ENCODE measurements at regions not wholly inside any gene's neighbourhood (a gene's known extent, or its start where the extent isn't known, plus 50 kb on each side); places are given as distances from the start of the nearest gene placed in this dataset.

DNA sequence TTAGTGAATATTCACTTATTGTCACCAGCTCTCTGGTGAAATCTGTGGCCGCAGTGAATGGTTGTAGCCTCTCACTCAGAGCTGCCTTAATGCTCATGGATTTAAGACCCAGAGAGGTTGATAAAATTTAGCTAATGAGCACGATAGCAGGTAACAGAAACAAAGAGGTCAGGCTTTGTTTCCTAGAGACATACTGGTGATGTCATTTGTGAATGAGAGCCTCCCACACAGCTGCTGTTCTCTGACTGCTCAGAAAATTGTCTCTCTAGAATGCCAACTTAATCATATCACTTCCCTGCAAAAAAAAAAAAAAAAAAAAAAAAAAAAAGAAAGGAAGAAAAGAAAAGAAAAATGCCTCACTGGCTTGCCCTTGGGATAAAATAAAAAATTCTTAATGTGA, 411.7 kb upstream of the MYT1L start:
- H3K4me3 ChIP-seq: no peak overlapping the region
- H3K4me1 ChIP-seq (replicated peaks in 1 of 2): peaks cover 0 to 4% of the 10 kb centered on the region in 2 donors
- no peaks in the 10 kb centered on the region for H3K27me3 ChIP-seq
- intact Hi-C loops (cut with DNase I): no loop called here
- no peaks in the 10 kb centered on the region for H3K9me3 ChIP-seq (replicated peaks in 1 of 3)
- H3K36me3 ChIP-seq (replicated peaks in 1 of 2): no peaks in the 10 kb centered on the region
- H3K27ac ChIP-seq: peak overlapping the region in 2 of 5 donors; percentile 34 to 49
- TF ChIP-seq POLR2A (IDR thresholded peaks at IDR 0.05): no peak
- TF ChIP-seq, protein P1, sequence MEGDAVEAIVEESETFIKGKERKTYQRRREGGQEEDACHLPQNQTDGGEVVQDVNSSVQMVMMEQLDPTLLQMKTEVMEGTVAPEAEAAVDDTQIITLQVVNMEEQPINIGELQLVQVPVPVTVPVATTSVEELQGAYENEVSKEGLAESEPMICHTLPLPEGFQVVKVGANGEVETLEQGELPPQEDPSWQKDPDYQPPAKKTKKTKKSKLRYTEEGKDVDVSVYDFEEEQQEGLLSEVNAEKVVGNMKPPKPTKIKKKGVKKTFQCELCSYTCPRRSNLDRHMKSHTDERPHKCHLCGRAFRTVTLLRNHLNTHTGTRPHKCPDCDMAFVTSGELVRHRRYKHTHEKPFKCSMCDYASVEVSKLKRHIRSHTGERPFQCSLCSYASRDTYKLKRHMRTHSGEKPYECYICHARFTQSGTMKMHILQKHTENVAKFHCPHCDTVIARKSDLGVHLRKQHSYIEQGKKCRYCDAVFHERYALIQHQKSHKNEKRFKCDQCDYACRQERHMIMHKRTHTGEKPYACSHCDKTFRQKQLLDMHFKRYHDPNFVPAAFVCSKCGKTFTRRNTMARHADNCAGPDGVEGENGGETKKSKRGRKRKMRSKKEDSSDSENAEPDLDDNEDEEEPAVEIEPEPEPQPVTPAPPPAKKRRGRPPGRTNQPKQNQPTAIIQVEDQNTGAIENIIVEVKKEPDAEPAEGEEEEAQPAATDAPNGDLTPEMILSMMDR (IDR thresholded peaks at IDR 0.05): no peak
- WGBS, 4 donors: 33 to 67% (median 64%) methylated on average over 2 of the region's 2 CpGs
- DNase-seq: no peak

DNA sequence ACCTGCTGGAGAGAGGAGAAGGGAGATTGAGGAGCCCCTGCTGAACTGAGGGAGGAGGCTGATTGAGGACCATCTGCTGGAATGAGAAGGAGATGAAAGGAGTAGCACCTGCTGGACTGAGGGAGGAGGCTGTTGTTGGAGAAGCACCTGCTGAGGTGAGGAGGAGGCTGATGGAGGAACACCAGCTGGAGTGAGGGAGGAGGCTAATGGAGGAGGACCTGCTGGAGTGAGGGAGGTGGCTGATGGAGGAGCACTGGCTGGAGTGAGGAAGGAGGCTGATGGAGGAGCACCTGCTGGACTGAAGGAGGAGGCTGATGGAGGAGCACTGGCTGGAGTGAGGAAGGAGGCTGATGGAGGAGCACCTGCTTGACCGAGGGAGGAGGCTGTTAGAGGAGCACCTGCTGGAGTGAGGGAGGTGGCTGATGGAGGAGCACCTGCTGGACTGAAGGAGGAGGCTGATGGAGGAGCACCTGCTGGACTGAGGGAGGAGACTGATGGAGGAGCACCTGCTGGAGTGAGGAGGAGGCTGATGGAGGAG, 409.2 kb upstream of the MYT1L start:
- Histone ChIP-seq H3K36me3 (replicated peaks in 1 of 2) (no peaks in the 10 kb centered on the region), H3K27me3 (no peaks in the 10 kb centered on the region), H3K9me3 (replicated peaks in 1 of 3) (no peaks in the 10 kb centered on the region), H3K4me1 (replicated peaks in 1 of 2) (peaks cover 0 to 4% of the 10 kb centered on the region in 2 donors), H3K4me3 (no peak overlapping the region), H3K27ac (no peak overlapping the region)
- 83 to 88% (median 85%) methylated on average over 1 of the region's 1 CpG for WGBS, 4 donors
- TF ChIP-seq POLR2A (IDR thresholded peaks at IDR 0.05): no peak
- TF ChIP-seq, protein P1 (IDR thresholded peaks at IDR 0.05): no peak
- DNase-seq: no peak
- intact Hi-C loops (cut with DNase I): no loop called here

DNA sequence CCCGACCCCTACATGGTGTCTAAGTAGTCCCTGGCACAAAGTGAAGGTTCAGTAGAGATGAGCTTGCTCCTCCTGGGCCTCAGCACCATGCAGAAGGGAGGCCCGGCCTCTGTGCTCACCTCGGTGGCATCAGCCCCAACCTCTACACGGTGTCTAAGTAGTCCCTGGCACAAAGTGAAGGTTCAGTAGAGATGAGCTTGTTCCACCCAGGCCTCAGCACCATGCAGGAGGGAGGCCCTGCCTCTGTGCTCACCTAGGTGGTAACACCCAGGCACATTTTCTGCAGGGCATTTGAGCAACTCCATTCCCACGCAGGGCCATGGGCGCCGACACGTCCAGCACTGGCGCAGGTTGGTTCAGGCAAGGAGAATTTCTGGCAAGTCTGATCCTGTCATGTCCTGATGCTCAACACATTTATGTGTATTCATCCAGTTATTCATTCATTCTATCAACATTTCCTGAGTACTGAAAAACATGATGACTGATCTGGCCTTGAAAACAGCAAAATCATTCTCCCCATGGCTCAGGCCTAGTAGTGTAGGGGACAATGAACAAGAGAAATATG, 408.2 kb upstream of the MYT1L start:
- H3K4me1 ChIP-seq (replicated peaks in 1 of 2): peaks cover 0 to 4% of the 10 kb centered on the region in 2 donors
- H3K27me3 ChIP-seq: no peaks in the 10 kb centered on the region
- no peaks in the 10 kb centered on the region for H3K9me3 ChIP-seq (replicated peaks in 1 of 3)
- no peak for TF ChIP-seq POLR2A (IDR thresholded peaks at IDR 0.05)
- TF ChIP-seq, protein P1 (IDR thresholded peaks at IDR 0.05): no peak
- no peak for DNase-seq
- H3K27ac ChIP-seq: no peak overlapping the region
- intact Hi-C loops (cut with DNase I): no loop called here
- WGBS, 4 donors: 93 to 95% (median 95%) methylated on average over 7 to 9 of the region's 9 CpGs
- H3K4me3 ChIP-seq: no peak overlapping the region
- no peaks in the 10 kb centered on the region for H3K36me3 ChIP-seq (replicated peaks in 1 of 2)

DNA sequence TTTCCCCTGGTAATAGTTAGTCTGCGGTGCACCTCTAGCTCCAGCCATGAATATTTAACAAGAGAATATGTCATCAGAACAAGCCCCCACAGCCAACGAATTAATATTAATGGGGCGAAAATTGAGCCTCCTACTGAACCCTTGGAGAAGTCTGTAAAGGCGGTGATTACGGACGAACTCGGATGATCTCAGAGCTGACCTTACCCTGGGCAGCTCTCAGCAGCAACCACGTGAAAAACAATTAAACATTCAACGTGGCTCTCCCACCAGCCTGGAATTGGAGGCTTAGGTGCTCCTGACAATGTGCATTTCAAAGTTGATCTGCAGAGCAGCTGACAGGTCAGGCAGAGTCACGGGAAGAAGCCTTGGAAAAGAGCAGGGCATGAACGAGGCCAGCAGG, 407.6 kb upstream of the MYT1L start:
- no peak overlapping the region for H3K27ac ChIP-seq
- no peaks in the 10 kb centered on the region for H3K27me3 ChIP-seq
- no peaks in the 10 kb centered on the region for H3K36me3 ChIP-seq (replicated peaks in 1 of 2)
- intact Hi-C loops (cut with DNase I): no loop called here
- no peak overlapping the region for H3K4me3 ChIP-seq
- peaks cover 0 to 4% of the 10 kb centered on the region in 2 donors for H3K4me1 ChIP-seq (replicated peaks in 1 of 2)
- TF ChIP-seq, protein P1 (IDR thresholded peaks at IDR 0.05): no peak
- no peak for TF ChIP-seq POLR2A (IDR thresholded peaks at IDR 0.05)
- 71 to 86% (median 76%) methylated on average over 11 of the region's 11 CpGs for WGBS, 4 donors
- H3K9me3 ChIP-seq (replicated peaks in 1 of 3): no peaks in the 10 kb centered on the region
- DNase-seq: no peak
